Ammon's horn (tissue), 1 donor: ENCODE measurements at regions not wholly inside any gene's neighbourhood (a gene's known extent, or its start where the extent isn't known, plus 50 kb on each side); places are given as distances from the start of the nearest gene placed in this dataset.
A peak's percentile ranks its signal among the peaks of the same experiment; 100 is the strongest.

Experiments used
- DNase-seq: peaks from one replicate; pipeline ENCODE4 v3.0.0-alpha.2; 2016; ENCODE audit warnings: low spot score

DNA sequence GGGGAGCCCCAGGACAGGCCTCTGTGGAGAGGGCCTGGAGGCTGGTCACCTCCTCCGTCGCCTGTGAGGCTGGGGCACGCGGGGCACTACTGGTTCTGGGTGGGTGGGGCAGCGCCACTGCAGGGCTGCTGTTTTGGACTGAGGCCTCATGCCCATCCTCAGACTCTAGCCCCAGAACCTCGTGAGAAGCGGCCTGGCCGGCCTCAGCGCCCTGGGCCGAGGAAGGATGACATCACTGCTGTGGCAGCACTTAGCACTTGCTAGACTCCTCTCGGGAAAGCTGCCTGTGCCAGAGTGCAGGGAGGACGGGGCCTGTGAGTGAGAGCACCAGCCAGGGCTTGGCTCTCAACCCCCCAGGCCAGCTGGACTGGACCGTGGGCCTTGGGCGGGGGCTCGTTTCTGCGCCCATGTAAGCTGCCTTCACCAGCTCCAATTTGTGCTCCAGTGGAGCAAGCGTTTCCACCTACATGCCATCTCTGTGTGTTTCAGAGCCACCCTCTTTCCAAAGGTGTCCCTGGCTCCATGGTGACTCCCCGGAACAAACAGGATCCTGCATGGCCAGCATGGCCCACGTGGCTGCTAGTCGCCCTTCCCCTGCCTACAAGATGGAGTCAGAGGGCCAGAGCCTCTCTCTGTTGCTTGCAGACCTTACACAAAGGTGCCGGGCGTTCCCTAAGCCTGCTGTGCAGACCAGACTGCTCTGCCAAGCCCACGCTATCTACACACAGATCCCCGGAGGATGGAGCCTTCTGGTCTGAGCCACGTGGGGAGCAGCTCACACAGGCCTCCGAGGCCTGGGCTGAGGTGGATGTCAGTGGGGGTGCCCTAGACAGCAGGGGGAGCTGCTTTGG, 102.9 kb downstream of the CTTN start:
- DNase-seq = no peak

DNA sequence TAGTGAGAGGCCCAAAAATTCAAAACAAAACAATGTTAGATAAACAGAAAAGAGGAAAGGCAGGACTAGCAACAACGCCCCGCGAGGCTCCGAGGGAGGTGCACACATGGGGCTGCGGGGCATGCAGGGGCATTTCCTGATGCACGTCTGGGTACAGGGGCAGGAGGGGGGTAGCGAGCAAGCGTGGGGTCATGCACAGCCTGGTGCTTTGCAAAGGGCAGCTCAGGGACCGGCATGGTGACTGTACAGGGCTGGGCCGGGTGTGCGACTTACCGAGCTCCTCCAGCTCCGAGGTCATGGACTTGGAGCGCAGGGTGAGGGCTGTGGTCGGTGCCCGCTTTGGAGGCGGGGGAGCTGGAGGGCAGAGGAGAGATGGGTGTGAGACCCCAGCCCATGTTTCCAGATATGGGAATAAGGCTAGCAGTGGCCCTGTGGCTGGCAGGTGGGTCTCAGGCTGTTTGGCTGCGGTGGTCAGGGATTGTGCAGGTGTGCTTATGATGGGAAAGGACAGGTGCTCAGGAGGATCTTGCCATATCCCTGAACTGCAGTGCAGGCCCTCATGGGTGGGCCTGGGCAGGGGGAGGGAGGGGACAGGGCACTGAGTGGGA, 103.7 kb downstream of the CTTN start:
- no peak for DNase-seq

DNA sequence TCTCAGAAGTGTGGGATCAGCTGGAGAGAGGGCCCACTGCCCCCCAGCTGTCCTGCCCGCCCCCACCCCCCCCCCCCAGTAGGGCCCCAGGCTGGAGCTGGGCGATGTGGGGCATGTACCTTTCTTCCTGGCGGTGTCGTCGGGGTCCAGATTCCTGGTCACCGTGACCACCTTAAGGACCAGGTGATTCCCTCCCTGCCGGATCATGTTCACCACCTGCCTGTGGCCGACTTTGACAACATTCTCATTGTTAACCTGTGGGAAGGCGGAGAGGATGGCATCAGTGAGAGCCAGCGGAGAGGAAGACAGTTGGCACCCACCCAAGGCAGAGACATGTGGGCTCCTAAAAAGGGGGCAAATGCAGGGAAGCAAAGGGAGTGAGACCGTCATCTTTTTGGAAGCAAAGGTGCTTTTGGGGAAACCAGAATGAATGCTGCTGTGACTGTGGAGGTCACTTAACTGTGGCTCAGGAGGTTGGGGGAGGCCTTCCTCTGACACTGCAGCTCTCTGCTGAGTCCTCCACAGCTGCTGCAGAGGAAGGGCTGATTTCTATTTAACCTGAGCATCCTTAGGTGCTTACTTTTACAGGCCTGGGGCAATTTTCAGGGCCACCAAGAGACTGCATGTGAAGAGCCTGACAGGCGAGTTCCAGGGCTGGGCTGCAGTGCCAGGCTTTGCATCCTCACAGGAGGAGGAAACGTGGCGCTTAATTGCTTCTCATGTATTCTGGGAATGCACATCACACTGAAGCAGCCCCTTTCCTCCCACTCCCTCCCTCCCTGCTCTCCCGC, 104.5 kb downstream of the CTTN start:
- peak; percentile 31 for DNase-seq

GRCh38 chr11:70503468-70504221, 105.3 kb downstream of the CTTN start:
- DNase-seq = no peak

DNA sequence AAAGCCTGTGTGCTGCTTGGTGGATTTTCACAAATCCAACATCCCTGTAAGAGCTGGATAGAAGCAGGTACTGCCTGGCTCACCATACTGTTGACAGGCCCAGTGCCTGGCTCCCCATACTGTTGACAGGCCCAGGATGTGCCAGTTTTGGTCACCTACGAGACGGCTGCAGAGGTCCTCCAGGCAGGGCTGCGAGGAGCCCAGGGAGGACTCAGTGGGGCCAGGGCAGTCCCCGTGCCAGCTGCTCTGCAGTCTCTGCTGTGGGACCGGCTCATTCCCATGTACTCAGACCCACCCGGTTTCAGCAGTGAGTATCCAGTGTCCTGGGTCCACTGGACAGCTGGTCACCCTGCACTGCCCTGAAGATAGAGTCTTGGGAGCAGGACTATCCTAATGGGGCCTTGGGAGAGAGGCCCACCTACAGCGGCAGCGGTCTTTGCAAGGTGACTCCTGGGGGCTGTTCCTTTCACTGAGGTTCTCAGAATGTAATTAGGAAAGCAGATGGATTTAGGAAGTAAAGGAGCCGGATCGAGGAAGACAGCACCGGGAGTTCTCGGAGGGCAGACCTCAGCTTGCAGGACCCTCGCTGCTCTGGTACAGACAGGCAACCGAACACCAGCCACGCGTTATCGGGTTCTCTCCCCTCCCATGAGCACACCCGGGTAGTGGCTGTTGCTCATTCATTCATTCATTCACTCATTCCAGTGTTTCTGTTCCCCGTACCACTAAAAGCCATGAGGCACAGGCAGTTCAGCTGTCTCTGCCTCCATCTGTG, 106.1 kb downstream of the CTTN start:
- no peak for DNase-seq

GRCh38 chr11:70505331-70505731, 107.0 kb downstream of the CTTN start:
- no peak for DNase-seq

DNA sequence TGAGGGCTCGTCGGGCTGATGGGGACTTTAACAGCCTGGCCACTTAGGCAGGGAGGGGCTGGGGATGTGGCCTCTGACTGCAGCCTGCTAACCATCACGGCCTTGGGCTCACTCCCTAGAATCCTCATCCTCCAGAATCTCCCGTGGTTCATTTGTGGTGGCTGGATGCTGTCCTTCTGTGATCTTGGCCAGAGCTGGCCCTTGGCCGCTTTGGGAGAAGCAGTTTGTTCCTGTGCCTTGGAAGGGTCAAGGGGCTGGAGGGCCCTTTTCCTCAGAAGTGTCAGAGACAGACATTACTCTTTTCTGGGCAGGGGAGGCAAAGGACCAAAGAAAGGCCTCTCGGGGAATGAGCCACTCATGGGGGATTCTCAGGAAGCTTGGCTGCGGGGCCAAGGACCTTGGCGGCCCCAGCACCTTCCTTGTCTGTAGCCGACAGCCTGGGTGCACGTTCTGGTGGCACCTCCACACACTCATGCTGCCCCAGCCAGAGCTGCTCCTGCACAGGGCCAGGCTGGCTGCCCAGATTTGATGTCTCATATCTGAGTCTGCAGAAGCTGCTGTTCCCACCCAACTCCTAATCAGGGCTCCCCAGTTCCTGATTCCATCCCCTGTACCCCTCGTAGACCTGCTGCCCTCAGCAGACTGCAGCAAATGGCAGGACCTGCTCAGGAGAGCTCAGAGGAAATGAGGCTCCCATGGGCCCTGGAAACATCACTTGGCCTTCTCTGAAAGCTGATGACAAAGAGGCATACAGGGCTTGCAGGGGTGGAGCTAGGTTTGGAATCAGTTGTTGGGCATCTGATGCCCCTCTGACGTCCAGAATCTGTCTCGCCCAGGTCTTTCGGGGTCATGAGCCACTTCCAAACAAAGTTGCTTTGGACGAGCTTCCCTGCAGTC, 107.7 kb downstream of the CTTN start:
- DNase-seq = no peak

DNA sequence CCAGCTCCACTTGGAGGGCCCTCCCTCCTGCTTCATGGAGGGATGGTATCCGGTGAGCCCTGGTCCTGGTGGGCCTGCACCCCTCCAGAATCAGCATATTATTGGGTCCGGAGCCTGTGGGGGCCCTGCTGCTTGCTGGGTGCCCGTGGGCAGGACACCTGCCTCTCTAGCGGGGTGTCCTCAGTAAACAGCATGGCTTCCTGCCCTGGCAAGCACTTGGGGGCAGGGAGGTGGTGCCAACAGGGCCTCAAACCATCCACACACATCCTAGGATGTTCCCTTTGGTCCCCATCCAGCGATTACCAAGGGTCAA, 108.3 kb downstream of the CTTN start:
- no peak for DNase-seq

DNA sequence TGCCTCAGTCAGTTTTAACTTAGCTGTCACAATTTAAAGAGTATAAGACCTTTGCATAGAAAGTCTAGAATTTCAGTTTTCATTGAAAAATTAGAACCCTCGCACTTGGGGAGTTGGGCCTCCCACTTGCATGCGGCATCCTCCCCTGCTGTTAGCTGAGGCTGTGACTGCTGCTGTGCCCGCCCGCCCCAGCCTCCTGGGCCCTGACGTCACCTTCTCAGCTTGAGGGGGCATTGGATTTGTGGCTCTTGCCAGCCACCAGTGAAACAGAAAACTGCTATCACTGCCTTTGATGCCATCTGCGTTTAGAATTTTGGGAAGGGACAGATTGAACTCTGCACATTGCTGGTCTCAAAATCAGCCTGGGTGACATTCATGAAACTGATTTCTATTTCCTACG, 108.7 kb downstream of the CTTN start:
- peak; percentile 71 for DNase-seq

GRCh38 chr11:70507466-70508230, 109.3 kb downstream of the CTTN start:
- no peak for DNase-seq

DNA sequence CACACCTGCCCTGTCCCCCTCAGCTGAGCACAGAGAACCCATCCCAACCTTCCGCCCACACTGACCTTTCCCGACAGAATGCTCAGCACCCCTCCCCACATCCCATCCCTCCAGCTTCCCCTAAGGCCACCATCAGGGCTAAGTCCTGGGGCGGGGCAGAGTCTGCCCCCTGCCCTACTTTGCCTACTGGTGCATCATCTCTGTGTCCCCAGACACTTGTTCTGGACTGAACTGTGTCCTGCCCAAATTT, 109.8 kb downstream of the CTTN start:
- DNase-seq = no peak

DNA sequence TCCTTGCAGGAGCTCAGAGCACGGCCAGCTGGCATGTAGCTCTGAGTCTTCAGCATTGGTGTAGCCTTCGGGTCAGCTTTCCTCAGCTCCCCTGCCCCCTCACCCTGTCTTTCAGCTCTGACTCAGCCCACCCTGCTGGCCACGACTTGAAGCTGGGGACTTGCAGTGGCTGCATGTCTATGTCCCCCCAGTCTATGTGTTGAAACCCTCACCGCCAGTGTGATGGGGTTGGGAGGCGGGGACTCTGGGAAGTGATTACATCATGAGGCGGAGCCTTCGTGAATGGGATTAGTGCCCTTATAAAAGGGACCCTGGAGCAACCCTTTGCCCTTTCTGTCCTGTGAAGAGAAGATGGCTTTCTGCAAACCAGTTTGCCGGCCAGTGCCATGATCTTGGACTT, 111.1 kb downstream of the CTTN start:
- DNase-seq = no peak

- no peak for DNase-seq
Observed at GRCh38 chr11:70510106-70510505, 111.8 kb downstream of the CTTN start.

DNA sequence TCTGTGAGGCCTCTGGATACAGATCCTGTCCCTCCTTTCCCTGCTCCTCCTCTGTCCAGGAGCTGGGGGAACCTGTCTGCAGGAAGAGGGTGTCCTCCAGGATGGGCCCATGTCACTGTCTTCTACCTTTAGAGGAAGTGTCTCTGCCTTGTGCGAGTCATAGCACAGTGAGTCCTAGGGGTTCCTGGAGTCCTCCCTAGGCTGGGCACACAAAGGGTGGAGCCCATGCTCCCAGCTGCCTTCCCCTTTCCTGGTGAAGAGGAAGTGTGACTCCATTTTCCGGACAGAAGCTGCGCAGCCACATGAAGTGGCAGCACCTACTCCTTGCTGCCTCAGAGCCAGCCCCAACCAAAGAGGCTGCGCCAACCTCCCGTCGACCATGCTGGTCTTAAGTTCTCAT, 112.2 kb downstream of the CTTN start:
- DNase-seq = no peak

- DNase-seq = no peak
Observed at GRCh38 chr11:70511345-70511744, 113.0 kb downstream of the CTTN start.

DNA sequence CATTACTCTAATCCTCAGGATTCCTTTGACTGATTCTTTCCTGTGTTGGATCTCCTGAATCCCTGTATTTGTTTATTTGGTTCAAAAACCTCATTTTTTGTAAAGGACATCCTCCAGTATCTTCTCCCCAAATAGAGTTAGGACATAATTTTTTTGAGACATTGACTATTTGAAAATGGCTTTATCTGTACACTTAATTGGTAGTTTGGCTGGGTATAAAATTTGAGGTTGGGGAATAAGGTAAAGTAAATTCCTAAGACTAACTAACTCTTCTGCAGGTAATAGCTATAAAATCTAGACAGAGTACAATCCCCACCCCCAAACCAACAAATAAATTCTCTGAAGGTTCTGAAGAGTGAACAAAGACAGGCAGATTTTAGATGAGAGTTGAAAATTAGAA, 114.4 kb downstream of the CTTN start:
- DNase-seq = no peak

DNA sequence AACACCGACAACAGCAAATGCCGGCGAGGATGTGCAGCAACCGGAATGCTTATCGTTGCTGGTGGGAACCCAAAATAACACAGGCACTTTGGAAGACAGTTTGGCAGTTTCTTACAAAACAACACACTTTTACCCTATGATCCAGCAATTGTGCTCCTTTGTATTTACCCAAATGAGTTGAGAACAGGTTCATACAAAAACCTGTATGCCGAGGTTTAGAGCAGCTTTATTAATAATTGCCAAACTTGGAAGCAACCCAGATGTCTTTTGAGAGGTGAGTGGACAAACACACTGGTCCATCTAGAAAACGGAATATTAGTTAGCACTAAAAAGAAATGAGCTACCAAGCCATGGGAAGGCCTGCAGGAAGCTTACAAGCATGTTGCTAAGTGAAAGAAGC, 118.9 kb downstream of the CTTN start:
- DNase-seq = no peak

GRCh38 chr11:70517988-70518907, 119.9 kb downstream of the CTTN start:
- no peak for DNase-seq

- no peak for DNase-seq
Observed at GRCh38 chr11:70519117-70519516, 120.8 kb downstream of the CTTN start.
